ENCODE measurements at regions not wholly inside any gene's neighbourhood (a gene's known extent, or its start where the extent isn't known, plus 50 kb on each side); places are given as distances from the start of the nearest gene placed in this dataset.

GRCh38 chr6:147936703-147937470, 405.8 kb upstream of the SASH1 start:
- Histone ChIP-seq H3K79me2 (ENCODE audit: control insufficient read depth, insufficient read depth, low read length, unreplicated experiment) (no peaks in the 10 kb centered on the region), H3K36me3 (ENCODE audit: insufficient read depth, low read length) (no peaks in the 10 kb centered on the region), H3K4me3 (ENCODE audit: low read depth, low read length) (no peak overlapping the region), H3K4me1 (ENCODE audit: control insufficient read depth, insufficient read depth, low read length, unreplicated experiment) (no peaks in the 10 kb centered on the region), H3K27me3 (ENCODE audit: insufficient read depth, low read length) (peaks cover 6% of the 10 kb centered on the region), H2AFZ (ENCODE audit: low read length, unreplicated experiment) (no peak overlapping the region), H3K27ac (ENCODE audit: low read depth, low read length) (no peak overlapping the region)

- Histone ChIP-seq H3K79me2 (ENCODE audit: control insufficient read depth, insufficient read depth, low read length, unreplicated experiment) (no peaks in the 10 kb centered on the region), H3K36me3 (ENCODE audit: insufficient read depth, low read length) (no peaks in the 10 kb centered on the region), H3K27me3 (ENCODE audit: insufficient read depth, low read length) (no peaks in the 10 kb centered on the region; the same call in 1 of the 2 replicates), H2AFZ (ENCODE audit: low read length, unreplicated experiment) (no peak overlapping the region), H3K27ac (ENCODE audit: low read depth, low read length) (no peak overlapping the region), H3K4me1 (ENCODE audit: control insufficient read depth, insufficient read depth, low read length, unreplicated experiment) (no peaks in the 10 kb centered on the region), H3K4me3 (ENCODE audit: low read depth, low read length) (no peak overlapping the region)
Measured at GRCh38 chr6:147941143-147941542, 401.5 kb upstream of the SASH1 start.

GRCh38 chr6:147942363-147942762, 400.3 kb upstream of the SASH1 start:
- no peaks in the 10 kb centered on the region for H3K79me2 ChIP-seq (ENCODE audit: control insufficient read depth, insufficient read depth, low read length, unreplicated experiment)
- no peak overlapping the region for H2AFZ ChIP-seq (ENCODE audit: low read length, unreplicated experiment)
- no peak overlapping the region for H3K4me3 ChIP-seq (ENCODE audit: low read depth, low read length)
- H3K27ac ChIP-seq (ENCODE audit: low read depth, low read length), result no peak overlapping the region
- H3K27me3 ChIP-seq (ENCODE audit: insufficient read depth, low read length), result no peaks in the 10 kb centered on the region; the same call in 1 of the 2 replicates
- H3K4me1 ChIP-seq (ENCODE audit: control insufficient read depth, insufficient read depth, low read length, unreplicated experiment), result no peaks in the 10 kb centered on the region
- no peaks in the 10 kb centered on the region for H3K36me3 ChIP-seq (ENCODE audit: insufficient read depth, low read length)

- no peak overlapping the region for H3K27ac ChIP-seq (ENCODE audit: low read depth, low read length)
- no peak overlapping the region for H2AFZ ChIP-seq (ENCODE audit: low read length, unreplicated experiment)
- no peaks in the 10 kb centered on the region; the same call in 1 of the 2 replicates for H3K27me3 ChIP-seq (ENCODE audit: insufficient read depth, low read length)
- no peaks in the 10 kb centered on the region for H3K79me2 ChIP-seq (ENCODE audit: control insufficient read depth, insufficient read depth, low read length, unreplicated experiment)
- no peaks in the 10 kb centered on the region for H3K36me3 ChIP-seq (ENCODE audit: insufficient read depth, low read length)
- H3K4me3 ChIP-seq (ENCODE audit: low read depth, low read length), result no peak overlapping the region
- no peaks in the 10 kb centered on the region for H3K4me1 ChIP-seq (ENCODE audit: control insufficient read depth, insufficient read depth, low read length, unreplicated experiment)
Measured at GRCh38 chr6:147944122-147944521, 398.5 kb upstream of the SASH1 start.

- Histone ChIP-seq H3K4me3 (ENCODE audit: low read depth, low read length) (no peak overlapping the region), H3K27me3 (ENCODE audit: insufficient read depth, low read length) (no peaks in the 10 kb centered on the region; the same call in 1 of the 2 replicates), H3K79me2 (ENCODE audit: control insufficient read depth, insufficient read depth, low read length, unreplicated experiment) (no peaks in the 10 kb centered on the region), H3K27ac (ENCODE audit: low read depth, low read length) (no peak overlapping the region), H3K4me1 (ENCODE audit: control insufficient read depth, insufficient read depth, low read length, unreplicated experiment) (peaks cover 14% of the 10 kb centered on the region), H2AFZ (ENCODE audit: low read length, unreplicated experiment) (no peak overlapping the region), H3K36me3 (ENCODE audit: insufficient read depth, low read length) (no peaks in the 10 kb centered on the region)
Measured at GRCh38 chr6:147947521-147947920, 395.1 kb upstream of the SASH1 start.

- H3K79me2 ChIP-seq (ENCODE audit: control insufficient read depth, insufficient read depth, low read length, unreplicated experiment), result no peaks in the 10 kb centered on the region
- no peaks in the 10 kb centered on the region for H3K36me3 ChIP-seq (ENCODE audit: insufficient read depth, low read length)
- peak overlapping the region; percentile 55 for H3K4me3 ChIP-seq (ENCODE audit: low read depth, low read length)
- H3K27ac ChIP-seq (ENCODE audit: low read depth, low read length), result peak overlapping the region; percentile 63
- H3K27me3 ChIP-seq (ENCODE audit: insufficient read depth, low read length), result no peaks in the 10 kb centered on the region; the same call in 1 of the 2 replicates
- H2AFZ ChIP-seq (ENCODE audit: low read length, unreplicated experiment), result peak overlapping the region; percentile 82
- H3K4me1 ChIP-seq (ENCODE audit: control insufficient read depth, insufficient read depth, low read length, unreplicated experiment), result peaks cover 14% of the 10 kb centered on the region
Measured at GRCh38 chr6:147949981-147950622, 392.5 kb upstream of the SASH1 start.

- peak overlapping the region; percentile 63 for H3K27ac ChIP-seq (ENCODE audit: low read depth, low read length)
- no peaks in the 10 kb centered on the region for H3K36me3 ChIP-seq (ENCODE audit: insufficient read depth, low read length)
- no peaks in the 10 kb centered on the region for H3K27me3 ChIP-seq (ENCODE audit: insufficient read depth, low read length)
- H2AFZ ChIP-seq (ENCODE audit: low read length, unreplicated experiment), result peak overlapping the region; percentile 82
- H3K4me3 ChIP-seq (ENCODE audit: low read depth, low read length), result peak overlapping the region; percentile 55
- no peaks in the 10 kb centered on the region for H3K79me2 ChIP-seq (ENCODE audit: control insufficient read depth, insufficient read depth, low read length, unreplicated experiment)
- H3K4me1 ChIP-seq (ENCODE audit: control insufficient read depth, insufficient read depth, low read length, unreplicated experiment), result peaks cover 14% of the 10 kb centered on the region
Measured at GRCh38 chr6:147950623-147950987, 392.0 kb upstream of the SASH1 start.

GRCh38 chr6:147951726-147952125, 390.9 kb upstream of the SASH1 start:
- Histone ChIP-seq H3K4me3 (ENCODE audit: low read depth, low read length) (no peak overlapping the region), H2AFZ (ENCODE audit: low read length, unreplicated experiment) (no peak overlapping the region), H3K27ac (ENCODE audit: low read depth, low read length) (no peak overlapping the region), H3K36me3 (ENCODE audit: insufficient read depth, low read length) (no peaks in the 10 kb centered on the region), H3K27me3 (ENCODE audit: insufficient read depth, low read length) (no peaks in the 10 kb centered on the region), H3K79me2 (ENCODE audit: control insufficient read depth, insufficient read depth, low read length, unreplicated experiment) (no peaks in the 10 kb centered on the region), H3K4me1 (ENCODE audit: control insufficient read depth, insufficient read depth, low read length, unreplicated experiment) (peaks cover 14% of the 10 kb centered on the region)

- no peak overlapping the region for H2AFZ ChIP-seq (ENCODE audit: low read length, unreplicated experiment)
- H3K27ac ChIP-seq (ENCODE audit: low read depth, low read length), result no peak overlapping the region
- peaks cover 11% of the 10 kb centered on the region for H3K4me1 ChIP-seq (ENCODE audit: control insufficient read depth, insufficient read depth, low read length, unreplicated experiment)
- H3K27me3 ChIP-seq (ENCODE audit: insufficient read depth, low read length), result no peaks in the 10 kb centered on the region
- H3K36me3 ChIP-seq (ENCODE audit: insufficient read depth, low read length), result no peaks in the 10 kb centered on the region
- H3K79me2 ChIP-seq (ENCODE audit: control insufficient read depth, insufficient read depth, low read length, unreplicated experiment), result no peaks in the 10 kb centered on the region
- no peak overlapping the region for H3K4me3 ChIP-seq (ENCODE audit: low read depth, low read length)
Measured at GRCh38 chr6:147954938-147955337, 387.7 kb upstream of the SASH1 start.

- no peak overlapping the region for H2AFZ ChIP-seq (ENCODE audit: low read length, unreplicated experiment)
Measured at GRCh38 chr6:147958683-147959082, 384.0 kb upstream of the SASH1 start.

More at GRCh38 chr6:147958683-147959082, 384.0 kb upstream of the SASH1 start:
- H3K27me3 ChIP-seq (ENCODE audit: insufficient read depth, low read length), result no peaks in the 10 kb centered on the region
- H3K79me2 ChIP-seq (ENCODE audit: control insufficient read depth, insufficient read depth, low read length, unreplicated experiment), result no peaks in the 10 kb centered on the region
- no peak overlapping the region for H3K27ac ChIP-seq (ENCODE audit: low read depth, low read length)
- no peaks in the 10 kb centered on the region for H3K4me1 ChIP-seq (ENCODE audit: control insufficient read depth, insufficient read depth, low read length, unreplicated experiment)
- H3K36me3 ChIP-seq (ENCODE audit: insufficient read depth, low read length), result no peaks in the 10 kb centered on the region
- no peak overlapping the region for H3K4me3 ChIP-seq (ENCODE audit: low read depth, low read length)

Measured in ACC112 (cell line).